Liver (tissue), 8 donors: ENCODE measurements at regions not wholly inside any gene's neighbourhood (a gene's known extent, or its start where the extent isn't known, plus 50 kb on each side); places are given as distances from the start of the nearest gene placed in this dataset.

Experiments
- DNase-seq: peaks from one replicate; pipeline ENCODE4 v3.0.0-alpha.2; 2017; ENCODE audit warnings: low spot score
- H3K27ac ChIP-seq, 2 donors: one replicate each; pipeline ENCODE4 v1.7.0; 2013; ENCODE audit warnings: inconsistent platforms in 2 of 2, low read length in 2 of 2, control low read depth in 1 of 2, low read depth in 1 of 2, mild to moderate bottlenecking in 1 of 2
- H3K27me3 ChIP-seq, 4 donors: one replicate each; pipeline versions ENCODE4 v1.6.1 to v1.7.0; 2013; ENCODE audit warnings: low read length in 3 of 4, inconsistent platforms in 1 of 4, mild to moderate bottlenecking in 1 of 4, moderate library complexity in 1 of 4; ENCODE audit not compliant: control insufficient read depth in 4 of 4, insufficient read depth in 4 of 4
- H3K36me3 ChIP-seq, 4 donors: one replicate each; pipeline versions ENCODE4 v1.6.1 to v1.7.0; 2013; ENCODE audit warnings: low read length in 3 of 4, mild to moderate bottlenecking in 3 of 4, low read depth in 1 of 4, moderate library complexity in 1 of 4; ENCODE audit not compliant: control insufficient read depth in 4 of 4, insufficient read depth in 3 of 4
- H3K4me1 ChIP-seq, 4 donors: one replicate each; pipeline versions ENCODE4 v1.6.1 to v1.7.0; 2013; ENCODE audit warnings: low read length in 3 of 4, mild to moderate bottlenecking in 3 of 4, moderate library complexity in 1 of 4; ENCODE audit not compliant: control insufficient read depth in 4 of 4, insufficient read depth in 4 of 4
- H3K4me3 ChIP-seq, 3 donors: one replicate each; pipeline versions ENCODE4 v1.6.1 to v1.7.0; 2013; ENCODE audit warnings: low read length in 3 of 3, control low read depth in 1 of 3, low read depth in 1 of 3, mild to moderate bottlenecking in 1 of 3
- H3K9ac ChIP-seq, 2 donors: one replicate each; pipeline ENCODE4 v1.7.0; 2013; ENCODE audit warnings: low read length in 2 of 2, mild to moderate bottlenecking in 2 of 2, moderate library complexity in 2 of 2, control low read depth in 1 of 2, low read depth in 1 of 2
- H3K9me3 ChIP-seq, 4 donors: one replicate each; pipeline versions ENCODE4 v1.6.1 to v1.7.0; 2013; ENCODE audit warnings: low read length in 3 of 4; ENCODE audit not compliant: control insufficient read depth in 4 of 4
- CTCF ChIP-seq: fragments of 150-350 bp; IDR thresholded peaks from 2 replicates; pipeline ENCODE4 v1.5.1; 2017; ENCODE audit warnings: improper control_type of control experiment, low read depth, low read length; ENCODE audit not compliant: missing input control
- EGR1 ChIP-seq, 2 donors: IDR thresholded peaks; 2 replicates each; pipeline ENCODE4 v1.6.1; 2016 to 2018; ENCODE audit warnings: antibody characterized with exemption in 2 of 2, low read depth in 2 of 2
- FOXA2 ChIP-seq: IDR thresholded peaks from 2 replicates; pipeline ENCODE4 v1.6.1; 2016; ENCODE audit warnings: antibody characterized with exemption
- HNF4A ChIP-seq, 2 donors: conservative IDR thresholded peaks; 2 replicates each; pipeline ENCODE4 v1.6.1; 2016; ENCODE audit warnings: antibody characterized with exemption in 2 of 2, mild to moderate bottlenecking in 2 of 2
- HNF4G ChIP-seq: IDR thresholded peaks from 2 replicates; pipeline ENCODE4 v1.6.1; 2016; ENCODE audit warnings: antibody characterized with exemption
- JUND ChIP-seq, 2 donors: IDR thresholded peaks; 2 replicates each; pipeline ENCODE4 v1.6.1; 2016; ENCODE audit warnings: antibody characterized with exemption in 2 of 2
- MAX ChIP-seq: IDR thresholded peaks from 2 replicates; pipeline ENCODE4 v1.6.1; 2016; ENCODE audit warnings: antibody characterized with exemption
- NR2F2 ChIP-seq: IDR thresholded peaks from 2 replicates; pipeline ENCODE4 v1.6.1; 2016; ENCODE audit warnings: antibody characterized with exemption
- RAD21 ChIP-seq, 2 donors: IDR thresholded peaks; 2 replicates each; pipeline ENCODE4 v1.6.1; 2016; ENCODE audit warnings: antibody characterized with exemption in 2 of 2, mild to moderate bottlenecking in 2 of 2
- REST ChIP-seq: IDR thresholded peaks from 2 replicates; pipeline ENCODE4 v1.6.1; 2016; ENCODE audit warnings: antibody characterized with exemption, mild to moderate bottlenecking
- SP1 ChIP-seq: IDR thresholded peaks from 2 replicates; pipeline ENCODE4 v1.6.1; 2018; ENCODE audit warnings: antibody characterized with exemption, mild to moderate bottlenecking
- YY1 ChIP-seq: IDR thresholded peaks from 2 replicates; pipeline ENCODE4 v1.6.1; 2016; ENCODE audit warnings: antibody characterized with exemption, mild to moderate bottlenecking
- WGBS: extraction: QIAGEN DNeasy Blood & Tissue Kit; methylation state at CpG from one replicate; pipeline ENCODE4 v1.1.7; 2013; 5-methylcytosine and 5-hydroxymethylcytosine counted together
- TF ChIP-seq, protein P1 (sequence below): IDR thresholded peaks from 2 replicates; pipeline ENCODE4 v1.6.1; 2016; ENCODE audit warnings: antibody characterized with exemption
- donor health status: healthy.
- donor health status: healthy.
- donor health status: healthy.
- donor health status: healthy.
- donor health status: healthy.

GRCh38 chr12:105455261-105455660 lies 124.8 kb downstream of the C12orf75 start:
- Histone ChIP-seq H3K4me3 (no peak overlapping the region), H3K9ac (no peak overlapping the region), H3K36me3 (no peaks in the 10 kb centered on the region), H3K27me3 (no peaks in the 10 kb centered on the region), H3K27ac (no peak overlapping the region), H3K4me1 (no peaks in the 10 kb centered on the region), H3K9me3 (peaks cover 0 to 2% (median under 1%) of the 10 kb centered on the region in 4 donors)
- TF ChIP-seq NR2F2 (no peak), CTCF (no peak), YY1 (no peak), SP1 (no peak), HNF4A (conservative IDR thresholded peaks at IDR 0.05) (no peak), RAD21 (IDR thresholded peaks at IDR 0.05) (no peak), MAX (no peak)
- TF ChIP-seq, protein P1, sequence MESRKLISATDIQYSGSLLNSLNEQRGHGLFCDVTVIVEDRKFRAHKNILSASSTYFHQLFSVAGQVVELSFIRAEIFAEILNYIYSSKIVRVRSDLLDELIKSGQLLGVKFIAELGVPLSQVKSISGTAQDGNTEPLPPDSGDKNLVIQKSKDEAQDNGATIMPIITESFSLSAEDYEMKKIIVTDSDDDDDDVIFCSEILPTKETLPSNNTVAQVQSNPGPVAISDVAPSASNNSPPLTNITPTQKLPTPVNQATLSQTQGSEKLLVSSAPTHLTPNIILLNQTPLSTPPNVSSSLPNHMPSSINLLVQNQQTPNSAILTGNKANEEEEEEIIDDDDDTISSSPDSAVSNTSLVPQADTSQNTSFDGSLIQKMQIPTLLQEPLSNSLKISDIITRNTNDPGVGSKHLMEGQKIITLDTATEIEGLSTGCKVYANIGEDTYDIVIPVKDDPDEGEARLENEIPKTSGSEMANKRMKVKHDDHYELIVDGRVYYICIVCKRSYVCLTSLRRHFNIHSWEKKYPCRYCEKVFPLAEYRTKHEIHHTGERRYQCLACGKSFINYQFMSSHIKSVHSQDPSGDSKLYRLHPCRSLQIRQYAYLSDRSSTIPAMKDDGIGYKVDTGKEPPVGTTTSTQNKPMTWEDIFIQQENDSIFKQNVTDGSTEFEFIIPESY, result no peak
- no peak for DNase-seq
- 95% methylated on average over 3 of the region's 3 CpGs for WGBS

GRCh38 chr12:105457026-105457425 lies 126.5 kb downstream of the C12orf75 start:
- Histone ChIP-seq H3K9ac (no peak overlapping the region), H3K4me3 (no peak overlapping the region), H3K36me3 (no peaks in the 10 kb centered on the region), H3K9me3 (peaks cover 0 to 2% (median under 1%) of the 10 kb centered on the region in 4 donors), H3K27me3 (no peaks in the 10 kb centered on the region), H3K4me1 (no peaks in the 10 kb centered on the region), H3K27ac (no peak overlapping the region)
- TF ChIP-seq EGR1 (IDR thresholded peaks at IDR 0.05; ENCODE audit: low read depth in 2 of 2) (no peak), MAX (no peak), HNF4G (no peak), NR2F2 (no peak), SP1 (no peak), JUND (IDR thresholded peaks at IDR 0.05) (no peak), FOXA2 (no peak)
- no peak for DNase-seq

- Histone ChIP-seq H3K27me3 (no peaks in the 10 kb centered on the region), H3K9ac (no peak overlapping the region), H3K36me3 (no peaks in the 10 kb centered on the region), H3K9me3 (peaks cover 0 to 2% (median under 1%) of the 10 kb centered on the region in 4 donors), H3K4me1 (no peaks in the 10 kb centered on the region), H3K27ac (no peak overlapping the region), H3K4me3 (no peak overlapping the region)
- 68% methylated on average over 6 of the region's 6 CpGs for WGBS
- TF ChIP-seq REST (no peak), NR2F2 (no peak), HNF4G (no peak), JUND (IDR thresholded peaks at IDR 0.05) (no peak), EGR1 (IDR thresholded peaks at IDR 0.05; ENCODE audit: low read depth in 2 of 2) (no peak)
- TF ChIP-seq, protein P1, result no peak
- no peak for DNase-seq
These were observed 129.4 kb downstream of the C12orf75 start for GRCh38 chr12:105459760-105460330.
